ENCODE measurements at regions not wholly inside any gene's neighbourhood (a gene's known extent, or its start where the extent isn't known, plus 50 kb on each side); places are given as distances from the start of the nearest gene placed in this dataset.

GRCh38 chr14:30252151-30252550, 306.8 kb upstream of the G2E3 start:
- DNase-seq (ENCODE audit: extremely low spot score, unreplicated experiment) = no peak
- no peaks in the 10 kb centered on the region for H3K36me3 Mint-ChIP-seq
- H3K4me1 Mint-ChIP-seq (ENCODE audit: unreplicated experiment) = no peaks in the 10 kb centered on the region
- H3K4me3 Mint-ChIP-seq = no peak overlapping the region
- H3K27ac Mint-ChIP-seq = no peak overlapping the region
- TF ChIP-seq CTCF (conservative IDR thresholded peaks at IDR 0.05) = no peak
- H3K9me3 Mint-ChIP-seq = peaks cover 9% of the 10 kb centered on the region
- no peaks in the 10 kb centered on the region for H3K27me3 Mint-ChIP-seq

- Mint-ChIP-seq H3K4me3 (no peak overlapping the region), H3K9me3 (peaks cover 9% of the 10 kb centered on the region), H3K36me3 (no peaks in the 10 kb centered on the region), H3K4me1 (ENCODE audit: unreplicated experiment) (no peaks in the 10 kb centered on the region), H3K27me3 (no peaks in the 10 kb centered on the region), H3K27ac (no peak overlapping the region)
- DNase-seq (ENCODE audit: extremely low spot score, unreplicated experiment) = no peak
- TF ChIP-seq CTCF (conservative IDR thresholded peaks at IDR 0.05) = no peak
Measured at GRCh38 chr14:30252783-30253674, 305.9 kb upstream of the G2E3 start.

- Mint-ChIP-seq H3K36me3 (no peaks in the 10 kb centered on the region), H3K27ac (no peak overlapping the region), H3K4me1 (ENCODE audit: unreplicated experiment) (no peaks in the 10 kb centered on the region), H3K4me3 (no peak overlapping the region), H3K9me3 (peaks cover 9% of the 10 kb centered on the region), H3K27me3 (peaks cover 4% of the 10 kb centered on the region)
- TF ChIP-seq CTCF (conservative IDR thresholded peaks at IDR 0.05) = no peak
- no peak for DNase-seq (ENCODE audit: extremely low spot score, unreplicated experiment)
Measured at GRCh38 chr14:30256627-30257026, 302.3 kb upstream of the G2E3 start.

- no peaks in the 10 kb centered on the region for H3K36me3 Mint-ChIP-seq
Measured at GRCh38 chr14:30257946-30258661, 300.9 kb upstream of the G2E3 start.

More at GRCh38 chr14:30257946-30258661, 300.9 kb upstream of the G2E3 start:
- Mint-ChIP-seq H3K27ac (no peak overlapping the region), H3K4me3 (no peak overlapping the region), H3K4me1 (ENCODE audit: unreplicated experiment) (no peaks in the 10 kb centered on the region), H3K9me3 (peaks cover 9% of the 10 kb centered on the region), H3K27me3 (peaks cover 4% of the 10 kb centered on the region)
- no peak for DNase-seq (ENCODE audit: extremely low spot score, unreplicated experiment)
- no peak for TF ChIP-seq CTCF (conservative IDR thresholded peaks at IDR 0.05)

Data from type B pancreatic cell (in vitro differentiated cells).